Transverse colon (tissue), 4 donors: ENCODE measurements at regions not wholly inside any gene's neighbourhood (a gene's known extent, or its start where the extent isn't known, plus 50 kb on each side); places are given as distances from the start of the nearest gene placed in this dataset.
A peak's percentile ranks its signal among the peaks of the same experiment; 100 is the strongest.

Experiments used
- DNase-seq: peaks from one replicate; pipeline ENCODE4 v3.0.0-alpha.2; 2019
- H3K27ac ChIP-seq, 4 donors: fragments of 200-600 bp; sonication (generic); 2 replicates each; pipeline ENCODE4 v1.5.1; 2016 to 2018; ENCODE audit warnings: inconsistent platforms in 4 of 4
- H3K27me3 ChIP-seq: fragments of 200-600 bp; sonication (generic); 2 replicates; pipeline ENCODE4 v1.5.1; 2017; ENCODE audit warnings: inconsistent platforms
- H3K36me3 ChIP-seq, 4 donors: fragments of 200-600 bp; sonication (generic); 2 replicates each; pipeline ENCODE4 v1.5.1; 2017 to 2019; ENCODE audit warnings: inconsistent platforms in 4 of 4
- H3K4me1 ChIP-seq, 4 donors: fragments of 200-600 bp; sonication (generic); 2 replicates each; pipeline ENCODE4 v1.5.1; 2017 to 2020; ENCODE audit warnings: inconsistent platforms in 4 of 4
- H3K4me3 ChIP-seq, 4 donors: fragments of 200-600 bp; sonication (generic); 1 replicate in 1 of 4; 2 replicates in 3 of 4; pipeline versions ENCODE4 v1.5.1 to v1.6.1; 2017 to 2019; ENCODE audit warnings: inconsistent platforms in 4 of 4
- H3K9me3 ChIP-seq, 2 donors: fragments of 200-600 bp; sonication (generic); 2 replicates each; pipeline ENCODE4 v1.5.1; 2017 to 2019; ENCODE audit warnings: inconsistent platforms in 2 of 2
- EP300 ChIP-seq: sonication (generic); formaldehyde crosslinking; IDR thresholded peaks from one replicate; pipeline ENCODE4 v1.6.1; 2017; ENCODE audit warnings: antibody characterized with exemption, low read depth
- POLR2A ChIP-seq: fragments of 450-650 bp; IDR thresholded peaks from one replicate; pipeline ENCODE4 v1.6.1; 2016; ENCODE audit warnings: antibody characterized with exemption, mild to moderate bottlenecking, moderate library complexity
- POLR2AphosphoS5 ChIP-seq, 3 donors: sonication (generic); formaldehyde crosslinking; IDR thresholded peaks; one replicate each; pipeline ENCODE4 v1.6.1; 2016; ENCODE audit warnings: antibody characterized with exemption in 3 of 3
- WGBS, 2 donors: methylation state at CpG; one replicate each; pipeline ENCODE4 v1.1.5; 2018; ENCODE audit warnings: low coverage in 1 of 2; 5-methylcytosine and 5-hydroxymethylcytosine counted together
- in situ Hi-C, 4 donors: fragments of 200-750 bp; cut with MboI; loops; one replicate each; pipeline versions ENCODE4 v1.15.0 to v1.15.1; 2017; ENCODE audit warnings: low sequenced_read_pairs in 3 of 4, low pct_ligation_motif_present in 1 of 4, low pct_unique_long_range_greater_than_20kb in 1 of 4
- intact Hi-C: fragments of 100-400 bp; cut with DNase I; formaldehyde crosslinking; loops from one replicate; pipeline ENCODE4 v1.15.1; 2023; ENCODE audit warnings: low total_unique reads
- TF ChIP-seq, protein P1 (sequence below), 5 experiments: fragments of 200-600 bp in 3 of 5; fragments of 450-650 bp in 2 of 5; sonication (generic) in 3 of 5; IDR thresholded peaks; 1 replicate in 2 of 5; 2 replicates in 3 of 5; pipeline ENCODE4 v1.5.1; 2016 to 2017; ENCODE audit warnings: antibody characterized with exemption in 5 of 5, inconsistent platforms in 3 of 5, mild to moderate bottlenecking in 2 of 5, moderate library complexity in 1 of 5

DNA sequence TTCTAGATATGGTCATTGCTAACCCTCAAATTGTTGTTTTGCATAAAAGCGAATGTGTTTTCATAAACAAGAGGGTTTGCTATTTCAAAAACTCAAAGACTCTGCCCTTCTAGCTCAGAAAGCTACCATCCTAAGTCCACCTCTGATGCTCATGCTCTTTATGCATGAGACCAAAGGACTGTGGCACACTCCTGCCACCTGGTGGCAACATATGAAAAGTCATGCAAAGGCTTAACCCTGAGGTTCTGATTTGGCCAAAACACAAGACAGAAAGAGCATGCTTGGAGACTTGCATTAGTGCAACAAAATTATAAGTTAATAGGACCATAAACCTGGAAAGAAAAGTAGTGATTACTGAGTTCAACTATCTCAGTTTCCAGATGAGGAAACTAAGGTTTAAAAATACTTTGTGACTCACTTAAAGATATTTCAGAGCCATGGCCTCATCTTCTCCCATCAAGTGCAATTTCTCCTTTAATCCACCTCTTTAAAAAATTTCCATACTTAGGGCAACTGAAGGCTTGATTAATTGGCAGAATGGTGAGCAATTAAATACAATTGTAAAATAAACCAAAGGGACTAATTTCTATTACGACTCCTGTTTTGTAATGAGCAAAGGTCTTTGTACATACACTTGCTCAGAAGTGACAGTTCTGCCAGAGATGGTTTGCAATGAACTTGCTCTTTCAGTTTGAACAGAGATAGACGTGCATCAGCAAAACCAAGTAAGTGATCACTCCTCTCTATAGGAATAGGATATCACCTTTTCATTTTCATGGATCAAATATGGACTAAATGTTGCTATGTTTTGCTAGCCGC is 110.7 kb upstream of the RAD23B start:
- 61 to 70% methylated on average over 4 of the region's 4 CpGs for WGBS, 2 donors
- intact Hi-C loops (no loop called here), in situ Hi-C loops (loop anchor here in 1 of 4 donors (25.0 kb wide), 2 partner anchors 310 to 535 kb away; partner anchors contain the start of gene ZNF462)
- peak; percentile 80 for DNase-seq
- no peak for TF ChIP-seq POLR2A
- TF ChIP-seq, protein P1, sequence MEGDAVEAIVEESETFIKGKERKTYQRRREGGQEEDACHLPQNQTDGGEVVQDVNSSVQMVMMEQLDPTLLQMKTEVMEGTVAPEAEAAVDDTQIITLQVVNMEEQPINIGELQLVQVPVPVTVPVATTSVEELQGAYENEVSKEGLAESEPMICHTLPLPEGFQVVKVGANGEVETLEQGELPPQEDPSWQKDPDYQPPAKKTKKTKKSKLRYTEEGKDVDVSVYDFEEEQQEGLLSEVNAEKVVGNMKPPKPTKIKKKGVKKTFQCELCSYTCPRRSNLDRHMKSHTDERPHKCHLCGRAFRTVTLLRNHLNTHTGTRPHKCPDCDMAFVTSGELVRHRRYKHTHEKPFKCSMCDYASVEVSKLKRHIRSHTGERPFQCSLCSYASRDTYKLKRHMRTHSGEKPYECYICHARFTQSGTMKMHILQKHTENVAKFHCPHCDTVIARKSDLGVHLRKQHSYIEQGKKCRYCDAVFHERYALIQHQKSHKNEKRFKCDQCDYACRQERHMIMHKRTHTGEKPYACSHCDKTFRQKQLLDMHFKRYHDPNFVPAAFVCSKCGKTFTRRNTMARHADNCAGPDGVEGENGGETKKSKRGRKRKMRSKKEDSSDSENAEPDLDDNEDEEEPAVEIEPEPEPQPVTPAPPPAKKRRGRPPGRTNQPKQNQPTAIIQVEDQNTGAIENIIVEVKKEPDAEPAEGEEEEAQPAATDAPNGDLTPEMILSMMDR (IDR thresholded peaks at IDR 0.05): peak; percentile 82 to 93 (median 86)
- Histone ChIP-seq H3K4me1 (peaks cover 0 to 14% (median 7%) of the 10 kb centered on the region in 4 donors), H3K36me3 (no peaks in the 10 kb centered on the region), H3K27ac (no peak overlapping the region), H3K9me3 (no peaks in the 10 kb centered on the region), H3K4me3 (no peak overlapping the region), H3K27me3 (no peaks in the 10 kb centered on the region)

GRCh38 chr9:107172979-107173347 is 110.1 kb upstream of the RAD23B start:
- intact Hi-C loops: no loop called here
- in situ Hi-C loops: loop anchor here in 1 of 4 donors (25.0 kb wide), 2 partner anchors 311 to 536 kb away; partner anchors contain the start of gene ZNF462

GRCh38 chr9:107173422-107174180 is 109.5 kb upstream of the RAD23B start:
- no peak overlapping the region for H3K4me3 ChIP-seq
- H3K9me3 ChIP-seq: no peaks in the 10 kb centered on the region
- no peak for TF ChIP-seq POLR2A
- TF ChIP-seq POLR2AphosphoS5 (IDR thresholded peaks at IDR 0.05): no peak
- no peak for TF ChIP-seq EP300
- TF ChIP-seq, protein P1 (IDR thresholded peaks at IDR 0.05): no peak
- no peak for DNase-seq
- in situ Hi-C loops: loop anchor here in 1 of 4 donors (25.0 kb wide), 2 partner anchors 311 to 536 kb away; partner anchors contain the start of gene ZNF462
- H3K4me1 ChIP-seq: peaks cover 0 to 18% (median 7%) of the 10 kb centered on the region in 4 donors
- H3K27ac ChIP-seq: no peak overlapping the region
- no peaks in the 10 kb centered on the region for H3K36me3 ChIP-seq
- 33 to 70% methylated on average over 1 to 7 of the region's 7 CpGs for WGBS, 2 donors
- no peaks in the 10 kb centered on the region for H3K27me3 ChIP-seq
- intact Hi-C loops: loop anchor here (2.0 kb wide), 1 partner anchor 1333 kb away; no protein-coding TSS in a partner anchor

More at GRCh38 chr9:107172979-107173347, 110.1 kb upstream of the RAD23B start:
- no peak for DNase-seq
- H3K36me3 ChIP-seq: no peaks in the 10 kb centered on the region
- H3K9me3 ChIP-seq: no peaks in the 10 kb centered on the region
- no peak overlapping the region for H3K27ac ChIP-seq
- whole genome bisulfite sequencing, 2 donors: 40 to 69% methylated on average over 1 to 6 of the region's 6 CpGs
- H3K4me1 ChIP-seq: peaks cover 0 to 18% (median 7%) of the 10 kb centered on the region in 4 donors
- TF ChIP-seq POLR2A: no peak
- no peak for TF ChIP-seq POLR2AphosphoS5 (IDR thresholded peaks at IDR 0.05)
- TF ChIP-seq, protein P1 (IDR thresholded peaks at IDR 0.05): no peak
- no peak overlapping the region for H3K4me3 ChIP-seq
- no peaks in the 10 kb centered on the region for H3K27me3 ChIP-seq

GRCh38 chr9:107174441-107174840 is 108.6 kb upstream of the RAD23B start:
- WGBS, 2 donors: 85% methylated on average over 6 of the region's 6 CpGs; no CpG with 5 or more reads in 1 of the 2 donors

More at GRCh38 chr9:107174441-107174840, 108.6 kb upstream of the RAD23B start:
- H3K27ac ChIP-seq: no peak overlapping the region
- H3K27me3 ChIP-seq: no peaks in the 10 kb centered on the region
- intact Hi-C loops: loop anchor here (2.0 kb wide), 1 partner anchor 1334 kb away; no protein-coding TSS in a partner anchor
- no peak for DNase-seq
- no peaks in the 10 kb centered on the region for H3K9me3 ChIP-seq
- TF ChIP-seq EP300 (no peak), POLR2AphosphoS5 (IDR thresholded peaks at IDR 0.05) (no peak), POLR2A (no peak)
- TF ChIP-seq, protein P1 (IDR thresholded peaks at IDR 0.05): no peak
- H3K4me3 ChIP-seq: no peak overlapping the region
- peaks cover 0 to 18% (median 7%) of the 10 kb centered on the region in 4 donors for H3K4me1 ChIP-seq
- no peaks in the 10 kb centered on the region for H3K36me3 ChIP-seq
- in situ Hi-C loops: loop anchor here in 1 of 4 donors (25.0 kb wide), 2 partner anchors 312 to 537 kb away; partner anchors contain the start of gene ZNF462
